Esophagus (tissue), 2 donors: ENCODE measurements at regions not wholly inside any gene's neighbourhood (a gene's known extent, or its start where the extent isn't known, plus 50 kb on each side); places are given as distances from the start of the nearest gene placed in this dataset.
"Not testable (repeated sequence)": the region's sequence is repeated elsewhere in the genome, so short reads cannot be mapped to it uniquely, and the experiment has no call there.

Experiments
- H3K27ac ChIP-seq, 2 donors: one replicate each; pipeline ENCODE4 v1.5.1; 2013; ENCODE audit warnings: low read depth in 2 of 2, mild to moderate bottlenecking in 2 of 2, inconsistent platforms in 1 of 2, low read length in 1 of 2, moderate library complexity in 1 of 2
- H3K27me3 ChIP-seq, 2 donors: one replicate each; pipeline ENCODE4 v1.6.1; 2013; ENCODE audit warnings: low read length in 2 of 2, control low read depth in 1 of 2, mild to moderate bottlenecking in 1 of 2; ENCODE audit not compliant: insufficient read depth in 2 of 2, control insufficient read depth in 1 of 2
- H3K36me3 ChIP-seq, 2 donors: one replicate each; pipeline ENCODE4 v1.6.1; 2013; ENCODE audit warnings: low read length in 1 of 2; ENCODE audit not compliant: control insufficient read depth in 2 of 2, insufficient read depth in 2 of 2
- H3K4me1 ChIP-seq, 2 donors: one replicate each; pipeline ENCODE4 v1.6.1; 2013; ENCODE audit warnings: low read length in 1 of 2; ENCODE audit not compliant: control insufficient read depth in 2 of 2, insufficient read depth in 2 of 2
- H3K4me3 ChIP-seq, 2 donors: one replicate each; pipeline ENCODE4 v1.5.1; 2013; ENCODE audit warnings: low read length in 2 of 2, mild to moderate bottlenecking in 2 of 2, low read depth in 1 of 2, moderate library complexity in 1 of 2
- H3K9me3 ChIP-seq, 2 donors: one replicate each; pipeline ENCODE4 v1.6.1; 2013; ENCODE audit warnings: mild to moderate bottlenecking in 2 of 2, low read depth in 1 of 2, low read length in 1 of 2, moderate library complexity in 1 of 2; ENCODE audit not compliant: control insufficient read depth in 2 of 2, insufficient read depth in 1 of 2
- WGBS, 2 donors: extraction: QIAGEN DNeasy Blood & Tissue Kit; methylation state at CpG; one replicate each; pipeline ENCODE4 v1.1.7; 2013; 5-methylcytosine and 5-hydroxymethylcytosine counted together
- donor health status: healthy with polysubstance abuse.
- donor health status: Bipolar disorder and iron deficiency.

- no peaks in the 10 kb centered on the region for H3K9me3 ChIP-seq
- H3K27ac ChIP-seq = no peak overlapping the region
- no peaks in the 10 kb centered on the region for H3K36me3 ChIP-seq
- H3K4me1 ChIP-seq = no peaks in the 10 kb centered on the region
- H3K27me3 ChIP-seq = no peaks in the 10 kb centered on the region
- no peak overlapping the region for H3K4me3 ChIP-seq
These were observed 737.1 kb upstream of the SPRY2 start for GRCh38 chr13:81078048-81078447.

GRCh38 chr13:81069822-81070221 is 728.9 kb upstream of the SPRY2 start:
- not testable (repeated sequence) for H3K4me1 ChIP-seq, H3K36me3 ChIP-seq, H3K27ac ChIP-seq, H3K9me3 ChIP-seq, H3K4me3 ChIP-seq, H3K27me3 ChIP-seq
- WGBS, 2 donors = 92 to 95% methylated on average over 18 of the region's 18 CpGs

DNA sequence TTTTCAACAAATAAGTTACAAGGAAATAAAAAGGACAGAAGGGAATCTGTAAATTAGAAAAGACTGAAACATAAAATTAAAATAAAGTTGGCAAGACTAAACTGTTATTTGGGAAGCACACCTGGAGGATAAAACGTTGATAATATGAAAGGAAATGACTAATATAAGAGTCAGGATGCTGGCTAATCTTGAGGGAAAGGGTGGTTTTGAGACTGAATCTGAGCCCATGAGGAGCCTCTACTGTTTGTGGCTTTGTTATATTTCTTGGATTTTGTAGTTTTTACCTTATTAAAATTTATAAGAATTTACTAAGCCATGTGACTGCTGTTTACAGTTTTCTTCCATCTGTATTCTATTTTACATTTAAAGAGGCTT is 718.0 kb upstream of the SPRY2 start:
- no peaks in the 10 kb centered on the region for H3K27me3 ChIP-seq
- no peaks in the 10 kb centered on the region for H3K36me3 ChIP-seq
- H3K27ac ChIP-seq = no peak overlapping the region
- 7 to 15% methylated on average over 1 of the region's 1 CpG for WGBS, 2 donors
- H3K9me3 ChIP-seq = no peaks in the 10 kb centered on the region
- no peak overlapping the region for H3K4me3 ChIP-seq
- no peaks in the 10 kb centered on the region for H3K4me1 ChIP-seq

- Histone ChIP-seq H3K27ac (no peak overlapping the region), H3K36me3 (no peaks in the 10 kb centered on the region), H3K4me1 (no peaks in the 10 kb centered on the region), H3K27me3 (no peaks in the 10 kb centered on the region), H3K4me3 (no peak overlapping the region), H3K9me3 (no peaks in the 10 kb centered on the region)
- 40 to 41% methylated on average over 3 of the region's 3 CpGs for WGBS, 2 donors
These were observed 717.4 kb upstream of the SPRY2 start for GRCh38 chr13:81058211-81058915.

DNA sequence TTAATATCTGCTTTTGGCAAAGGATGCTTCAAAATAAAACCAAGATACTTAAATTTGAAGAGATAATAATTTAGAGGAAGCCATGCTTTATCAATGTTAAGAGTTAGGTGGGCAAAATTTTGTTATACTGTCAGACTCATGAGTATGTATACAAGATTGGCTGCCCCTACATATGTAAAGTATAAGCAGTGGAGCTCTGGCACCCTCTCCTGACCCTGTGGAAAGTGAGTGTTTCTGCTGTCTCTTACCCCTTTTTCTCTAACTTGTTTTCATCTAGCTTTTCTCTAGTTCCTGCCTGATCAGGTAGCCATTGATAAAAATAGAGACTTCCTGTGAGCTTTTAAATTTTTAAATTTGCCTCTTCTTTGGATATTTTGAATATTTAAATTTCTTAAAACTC is 710.9 kb upstream of the SPRY2 start:
- H3K27ac ChIP-seq = no peak overlapping the region
- H3K4me1 ChIP-seq = no peaks in the 10 kb centered on the region
- no peaks in the 10 kb centered on the region for H3K27me3 ChIP-seq
- no peak overlapping the region for H3K4me3 ChIP-seq
- no peaks in the 10 kb centered on the region for H3K9me3 ChIP-seq
- H3K36me3 ChIP-seq = no peaks in the 10 kb centered on the region

GRCh38 chr13:81048026-81048461 is 707.1 kb upstream of the SPRY2 start:
- H3K27ac ChIP-seq = no peak overlapping the region
- H3K36me3 ChIP-seq = no peaks in the 10 kb centered on the region
- no peaks in the 10 kb centered on the region for H3K4me1 ChIP-seq
- H3K27me3 ChIP-seq = no peaks in the 10 kb centered on the region
- H3K4me3 ChIP-seq = no peak overlapping the region
- no peaks in the 10 kb centered on the region for H3K9me3 ChIP-seq
- WGBS, 2 donors = 69 to 75% methylated on average over 7 of the region's 7 CpGs

GRCh38 chr13:81041761-81042160 is 700.8 kb upstream of the SPRY2 start:
- Histone ChIP-seq H3K4me1 (no peaks in the 10 kb centered on the region), H3K27me3 (no peaks in the 10 kb centered on the region), H3K9me3 (no peaks in the 10 kb centered on the region), H3K4me3 (no peak overlapping the region), H3K27ac (no peak overlapping the region), H3K36me3 (no peaks in the 10 kb centered on the region)
- WGBS, 2 donors = 65 to 70% methylated on average over 1 of the region's 1 CpG

DNA sequence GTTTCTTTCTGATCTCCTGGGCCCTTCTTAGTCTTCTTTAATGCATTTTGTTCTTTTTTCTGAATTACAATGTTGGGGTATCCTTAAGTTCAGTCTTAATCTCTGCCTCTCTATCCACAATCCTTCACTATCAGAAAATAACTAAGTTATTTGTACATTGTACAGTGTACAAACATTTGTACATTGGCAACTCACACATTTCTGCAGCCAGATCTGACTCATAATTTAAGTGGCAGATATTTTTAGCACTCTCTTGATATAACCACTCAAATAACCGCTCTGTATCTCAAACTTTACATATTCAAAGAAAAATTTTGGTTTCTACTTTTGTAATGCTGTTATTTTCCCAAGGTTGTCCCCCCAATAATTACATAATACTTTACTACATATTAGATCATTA is 691.1 kb upstream of the SPRY2 start:
- H3K4me3 ChIP-seq = no peak overlapping the region
- no peaks in the 10 kb centered on the region for H3K9me3 ChIP-seq
- no peaks in the 10 kb centered on the region for H3K36me3 ChIP-seq
- H3K27me3 ChIP-seq = no peaks in the 10 kb centered on the region
- no peaks in the 10 kb centered on the region for H3K4me1 ChIP-seq
- no peak overlapping the region for H3K27ac ChIP-seq
- 66 to 74% methylated on average over 1 of the region's 1 CpG for WGBS, 2 donors

- no peaks in the 10 kb centered on the region for H3K9me3 ChIP-seq
- H3K36me3 ChIP-seq = no peaks in the 10 kb centered on the region
- WGBS, 2 donors = 80 to 85% methylated on average over 3 of the region's 3 CpGs
- no peak overlapping the region for H3K4me3 ChIP-seq
- no peaks in the 10 kb centered on the region for H3K4me1 ChIP-seq
- H3K27ac ChIP-seq = no peak overlapping the region
- no peaks in the 10 kb centered on the region for H3K27me3 ChIP-seq
These were observed 684.2 kb upstream of the SPRY2 start for GRCh38 chr13:81025091-81025490.

DNA sequence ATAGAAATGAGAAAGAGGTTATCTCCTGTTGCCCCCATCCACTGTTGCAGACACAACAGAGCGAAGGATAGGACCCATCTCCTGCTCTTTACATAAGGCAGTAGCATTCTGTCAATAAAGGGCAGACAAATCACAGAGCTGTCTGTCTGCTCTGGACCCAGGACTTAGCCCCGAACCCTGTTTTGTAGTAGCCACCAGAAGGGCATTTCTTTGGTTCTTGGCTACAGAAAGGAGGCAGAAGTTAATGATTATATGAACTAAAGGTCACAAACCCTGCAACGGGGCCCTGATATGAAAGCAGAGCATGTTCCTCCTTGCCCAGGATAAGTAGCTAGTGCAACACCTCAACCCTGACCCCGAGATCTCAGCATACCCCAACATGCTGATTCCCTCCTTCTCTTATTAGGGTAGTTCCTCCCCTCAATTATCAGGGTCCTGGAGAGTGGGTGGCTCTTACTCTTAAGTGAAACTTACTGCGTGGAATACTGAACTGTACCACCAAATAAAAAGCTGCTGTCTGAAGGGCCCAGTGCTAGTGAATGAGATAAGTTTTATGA is 680.4 kb upstream of the SPRY2 start:
- no peaks in the 10 kb centered on the region for H3K9me3 ChIP-seq
- H3K27me3 ChIP-seq = no peaks in the 10 kb centered on the region
- no peak overlapping the region for H3K27ac ChIP-seq
- no peaks in the 10 kb centered on the region for H3K4me1 ChIP-seq
- H3K36me3 ChIP-seq = no peaks in the 10 kb centered on the region
- 68 to 82% methylated on average over 5 of the region's 5 CpGs for WGBS, 2 donors
- no peak overlapping the region for H3K4me3 ChIP-seq
